ENCODE measurements at regions not wholly inside any gene's neighbourhood (a gene's known extent, or its start where the extent isn't known, plus 50 kb on each side); places are given as distances from the start of the nearest gene placed in this dataset.

DNA sequence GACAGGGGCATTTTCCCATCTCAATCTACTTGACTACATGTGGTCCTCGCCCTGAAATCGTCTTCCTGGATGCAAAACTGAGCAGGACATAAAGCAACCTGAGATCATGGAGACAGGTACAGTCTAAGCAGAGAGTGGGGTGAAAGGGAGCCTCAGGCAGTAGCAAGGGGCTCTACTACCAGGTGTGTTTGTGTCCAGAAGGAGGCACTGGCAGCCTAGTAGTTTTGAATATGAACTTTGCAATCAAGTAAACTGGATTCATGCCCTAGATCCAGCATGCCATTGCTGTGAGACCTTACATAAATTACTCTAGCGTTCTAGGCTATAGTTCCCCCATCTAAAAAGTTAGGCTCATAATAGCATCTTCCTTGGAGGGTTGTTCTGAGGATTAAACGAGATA lies 147.4 kb downstream of the TXNL1 start:
- intact Hi-C loops (cut with micrococcal nuclease; ENCODE audit: unreplicated experiment) (no loop called here), in situ Hi-C loops (cut with HindIII; ENCODE audit: low pct_unique_long_range_greater_than_20kb, low sequenced_read_pairs) (no loop called here)
- ATAC-seq (no peak), DNase-seq (ENCODE audit: low read depth, low spot score) (no peak)
- Histone ChIP-seq H3K36me3 (ENCODE audit: control insufficient read depth, insufficient read depth, low read length) (no peaks in the 10 kb centered on the region), H3K4me3 (ENCODE audit: low read depth in 2 of 2, low read length in 2 of 2) (no peak overlapping the region), H3K4me1 (ENCODE audit: control insufficient read depth, insufficient read depth, low read length) (no peaks in the 10 kb centered on the region), H3K27me3 (ENCODE audit: control insufficient read depth, insufficient read depth, low read length) (no peaks in the 10 kb centered on the region), H3K27ac (ENCODE audit: low read length) (no peak overlapping the region), H3K9me3 (ENCODE audit: control insufficient read depth, insufficient read depth, low read depth, low read length) (no peaks in the 10 kb centered on the region)
- CTCF ChIA-PET: no interaction called here
- TF ChIP-seq, protein P1, sequence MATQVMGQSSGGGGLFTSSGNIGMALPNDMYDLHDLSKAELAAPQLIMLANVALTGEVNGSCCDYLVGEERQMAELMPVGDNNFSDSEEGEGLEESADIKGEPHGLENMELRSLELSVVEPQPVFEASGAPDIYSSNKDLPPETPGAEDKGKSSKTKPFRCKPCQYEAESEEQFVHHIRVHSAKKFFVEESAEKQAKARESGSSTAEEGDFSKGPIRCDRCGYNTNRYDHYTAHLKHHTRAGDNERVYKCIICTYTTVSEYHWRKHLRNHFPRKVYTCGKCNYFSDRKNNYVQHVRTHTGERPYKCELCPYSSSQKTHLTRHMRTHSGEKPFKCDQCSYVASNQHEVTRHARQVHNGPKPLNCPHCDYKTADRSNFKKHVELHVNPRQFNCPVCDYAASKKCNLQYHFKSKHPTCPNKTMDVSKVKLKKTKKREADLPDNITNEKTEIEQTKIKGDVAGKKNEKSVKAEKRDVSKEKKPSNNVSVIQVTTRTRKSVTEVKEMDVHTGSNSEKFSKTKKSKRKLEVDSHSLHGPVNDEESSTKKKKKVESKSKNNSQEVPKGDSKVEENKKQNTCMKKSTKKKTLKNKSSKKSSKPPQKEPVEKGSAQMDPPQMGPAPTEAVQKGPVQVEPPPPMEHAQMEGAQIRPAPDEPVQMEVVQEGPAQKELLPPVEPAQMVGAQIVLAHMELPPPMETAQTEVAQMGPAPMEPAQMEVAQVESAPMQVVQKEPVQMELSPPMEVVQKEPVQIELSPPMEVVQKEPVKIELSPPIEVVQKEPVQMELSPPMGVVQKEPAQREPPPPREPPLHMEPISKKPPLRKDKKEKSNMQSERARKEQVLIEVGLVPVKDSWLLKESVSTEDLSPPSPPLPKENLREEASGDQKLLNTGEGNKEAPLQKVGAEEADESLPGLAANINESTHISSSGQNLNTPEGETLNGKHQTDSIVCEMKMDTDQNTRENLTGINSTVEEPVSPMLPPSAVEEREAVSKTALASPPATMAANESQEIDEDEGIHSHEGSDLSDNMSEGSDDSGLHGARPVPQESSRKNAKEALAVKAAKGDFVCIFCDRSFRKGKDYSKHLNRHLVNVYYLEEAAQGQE (IDR thresholded peaks at IDR 0.05; ENCODE audit: insufficient read depth in 1 of 2, low read depth in 2 of 2, low read length in 1 of 2): no peak
- TF ChIP-seq TCF7L2 (IDR thresholded peaks at IDR 0.05; ENCODE audit: low read depth, low read length): no peak
- no peak for TF ChIP-seq SIN3A (IDR thresholded peaks at IDR 0.05; ENCODE audit: borderline replicate concordance, insufficient read depth, low read depth, low read length)
- TF ChIP-seq, protein P2, sequence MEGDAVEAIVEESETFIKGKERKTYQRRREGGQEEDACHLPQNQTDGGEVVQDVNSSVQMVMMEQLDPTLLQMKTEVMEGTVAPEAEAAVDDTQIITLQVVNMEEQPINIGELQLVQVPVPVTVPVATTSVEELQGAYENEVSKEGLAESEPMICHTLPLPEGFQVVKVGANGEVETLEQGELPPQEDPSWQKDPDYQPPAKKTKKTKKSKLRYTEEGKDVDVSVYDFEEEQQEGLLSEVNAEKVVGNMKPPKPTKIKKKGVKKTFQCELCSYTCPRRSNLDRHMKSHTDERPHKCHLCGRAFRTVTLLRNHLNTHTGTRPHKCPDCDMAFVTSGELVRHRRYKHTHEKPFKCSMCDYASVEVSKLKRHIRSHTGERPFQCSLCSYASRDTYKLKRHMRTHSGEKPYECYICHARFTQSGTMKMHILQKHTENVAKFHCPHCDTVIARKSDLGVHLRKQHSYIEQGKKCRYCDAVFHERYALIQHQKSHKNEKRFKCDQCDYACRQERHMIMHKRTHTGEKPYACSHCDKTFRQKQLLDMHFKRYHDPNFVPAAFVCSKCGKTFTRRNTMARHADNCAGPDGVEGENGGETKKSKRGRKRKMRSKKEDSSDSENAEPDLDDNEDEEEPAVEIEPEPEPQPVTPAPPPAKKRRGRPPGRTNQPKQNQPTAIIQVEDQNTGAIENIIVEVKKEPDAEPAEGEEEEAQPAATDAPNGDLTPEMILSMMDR (IDR thresholded peaks at IDR 0.05): no peak
- TF ChIP-seq POLR2AphosphoS5 (IDR thresholded peaks at IDR 0.05; ENCODE audit: low read depth, low read length): no peak
- no TSS peak for BruUV-seq (replicated peaks)
- POLR2A ChIA-PET: no interaction called here

DNA sequence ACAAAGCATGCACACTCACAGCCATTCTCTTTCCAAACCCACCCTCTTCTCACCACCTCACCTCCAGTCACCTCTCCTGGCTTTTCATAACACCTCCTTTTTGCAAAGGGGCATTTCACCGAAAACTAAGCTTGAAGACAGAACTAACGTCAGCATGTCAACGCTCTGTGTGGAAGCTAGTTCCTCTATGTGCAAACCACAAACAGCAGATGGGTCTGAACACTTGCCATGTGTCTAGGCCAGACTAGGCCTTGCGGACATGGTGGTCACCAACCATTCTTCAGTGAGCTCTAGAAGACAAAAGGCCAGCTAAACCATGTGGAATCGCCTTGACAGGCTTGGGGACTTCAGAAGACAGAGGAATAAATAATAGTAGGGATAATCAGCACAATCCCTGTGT lies 148.5 kb downstream of the TXNL1 start:
- Histone ChIP-seq H3K4me1 (ENCODE audit: control insufficient read depth, insufficient read depth, low read length) (no peaks in the 10 kb centered on the region), H3K9me3 (ENCODE audit: control insufficient read depth, insufficient read depth, low read depth, low read length) (no peaks in the 10 kb centered on the region), H3K4me3 (ENCODE audit: low read depth in 2 of 2, low read length in 2 of 2) (no peak overlapping the region), H3K27ac (ENCODE audit: low read length) (no peak overlapping the region), H3K36me3 (ENCODE audit: control insufficient read depth, insufficient read depth, low read length) (no peaks in the 10 kb centered on the region), H3K27me3 (ENCODE audit: control insufficient read depth, insufficient read depth, low read length) (no peaks in the 10 kb centered on the region)
- no peak for ATAC-seq
- CTCF ChIA-PET: no interaction called here
- intact Hi-C loops (cut with micrococcal nuclease; ENCODE audit: unreplicated experiment) (no loop called here), in situ Hi-C loops (cut with HindIII; ENCODE audit: low pct_unique_long_range_greater_than_20kb, low sequenced_read_pairs) (no loop called here)
- POLR2A ChIA-PET: no interaction called here
- DNase-seq (ENCODE audit: low read depth, low spot score): no peak
- TF ChIP-seq, protein P2 (IDR thresholded peaks at IDR 0.05): no peak
- TF ChIP-seq TCF7L2 (IDR thresholded peaks at IDR 0.05; ENCODE audit: low read depth, low read length) (no peak), POLR2AphosphoS5 (IDR thresholded peaks at IDR 0.05; ENCODE audit: low read depth, low read length) (no peak), SIN3A (IDR thresholded peaks at IDR 0.05; ENCODE audit: borderline replicate concordance, insufficient read depth, low read depth, low read length) (no peak)
- TF ChIP-seq, protein P1 (IDR thresholded peaks at IDR 0.05; ENCODE audit: insufficient read depth in 1 of 2, low read depth in 2 of 2, low read length in 1 of 2): no peak
- no TSS peak for BruUV-seq (replicated peaks)

Measured in Panc1 (cell line).